Neural cell (in vitro differentiated cells): ENCODE measurements at regions not wholly inside any gene's neighbourhood (a gene's known extent, or its start where the extent isn't known, plus 50 kb on each side); places are given as distances from the start of the nearest gene placed in this dataset.

Source experiments
- H2AFZ ChIP-seq: fragments of 200-600, 300-800 bp; sonication (generic), shearing (Covaris generic); 2 replicates; pipeline ENCODE4 v1.6.0; 2014; ENCODE audit warnings: low read depth, mild to moderate bottlenecking, antibody characterized with exemption, low read length, moderate library complexity
- H3F3A ChIP-seq: fragments of 200-600 bp; shearing (Covaris generic); 2 replicates; pipeline ENCODE4 v1.6.1; 2016; ENCODE audit warnings: mild to moderate bottlenecking, moderate library complexity, mixed read lengths, antibody characterized with exemption, low read length; ENCODE audit not compliant: insufficient read depth, poor library complexity, severe bottlenecking
- H3K27ac ChIP-seq: fragments of 200-600, 300-800 bp; sonication (generic), shearing (Covaris generic); 2 replicates; pipeline ENCODE4 v1.5.1; 2014; ENCODE audit warnings: mild to moderate bottlenecking, low read length, moderate library complexity
- H3K27me3 ChIP-seq: fragments of 300-800, 200-600 bp; sonication (generic), shearing (Covaris generic); 2 replicates; pipeline ENCODE4 v1.6.0; 2014; ENCODE audit warnings: mild to moderate bottlenecking, low read depth, low read length, moderate library complexity; ENCODE audit not compliant: insufficient read depth
- H3K36me3 ChIP-seq: fragments of 300-800, 200-600 bp; sonication (generic), shearing (Covaris generic); 2 replicates; pipeline ENCODE4 v1.5.1; 2014; ENCODE audit warnings: mild to moderate bottlenecking, antibody characterized with exemption, low read length, moderate library complexity; ENCODE audit not compliant: insufficient read depth
- H3K4me2 ChIP-seq: fragments of 300-800, 200-600 bp; sonication (generic), shearing (Covaris generic); 2 replicates; pipeline ENCODE4 v1.6.0; 2014; ENCODE audit warnings: mild to moderate bottlenecking, low read length
- H3K4me3 ChIP-seq: fragments of 300-800, 200-600 bp; sonication (generic), shearing (Covaris generic); 2 replicates; pipeline ENCODE4 v1.5.1; 2014; ENCODE audit warnings: mild to moderate bottlenecking, low read length, moderate library complexity
- H3K79me2 ChIP-seq: fragments of 200-600 bp; shearing (Covaris generic); replicated peaks from 2 replicates; pipeline ENCODE4 v1.6.0; 2014; ENCODE audit warnings: mild to moderate bottlenecking, low read length, moderate library complexity; ENCODE audit not compliant: insufficient read depth
- H3K9ac ChIP-seq: fragments of 300-800, 200-600 bp; sonication (generic), shearing (Covaris generic); 2 replicates; pipeline ENCODE4 v1.6.1; 2016; ENCODE audit warnings: mild to moderate bottlenecking, low read length, mixed read lengths
- H3K9me2 ChIP-seq: fragments of 200-600 bp; shearing (Covaris generic); 2 replicates; pipeline ENCODE4 v1.6.1; 2016; ENCODE audit warnings: mild to moderate bottlenecking, low read length, mixed read lengths; ENCODE audit not compliant: insufficient read depth
- H3K9me3 ChIP-seq: fragments of 200-600, 300-800 bp; sonication (generic), shearing (Covaris generic); 2 replicates; pipeline ENCODE4 v1.6.1; 2016; ENCODE audit warnings: mild to moderate bottlenecking, mixed run types, low read length, moderate library complexity, mixed read lengths
- H4K20me1 ChIP-seq: fragments of 200-600 bp; shearing (Covaris generic); 2 replicates; pipeline ENCODE4 v1.6.1; 2016; ENCODE audit warnings: mild to moderate bottlenecking, mixed run types; ENCODE audit not compliant: insufficient read depth
- CTCF ChIP-seq: fragments of 450-650 bp; IDR thresholded peaks from 2 replicates; pipeline ENCODE4 v1.5.1; 2014; ENCODE audit warnings: antibody characterized with exemption, mild to moderate bottlenecking, moderate library complexity; ENCODE audit not compliant: poor library complexity, severe bottlenecking
- EP300 ChIP-seq: fragments of 450-650 bp; conservative IDR thresholded peaks from 2 replicates; pipeline ENCODE4 v1.6.1; 2014; ENCODE audit warnings: antibody characterized with exemption, mild to moderate bottlenecking, moderate library complexity; ENCODE audit not compliant: poor library complexity, severe bottlenecking
- EZH2 ChIP-seq: fragments of 200-600, 300-800 bp; shearing (Covaris generic), sonication (generic); IDR thresholded peaks from 2 replicates; pipeline ENCODE4 v1.6.1; 2014; ENCODE audit warnings: antibody characterized with exemption, low read length, borderline replicate concordance, mild to moderate bottlenecking; ENCODE audit not compliant: insufficient read depth, poor library complexity, severe bottlenecking
- MXI1 ChIP-seq: fragments of 450-650 bp; conservative IDR thresholded peaks from 2 replicates; pipeline ENCODE4 v1.6.1; 2014; ENCODE audit warnings: antibody characterized with exemption, mild to moderate bottlenecking; ENCODE audit not compliant: poor library complexity, severe bottlenecking
- POLR2AphosphoS5 ChIP-seq: IDR thresholded peaks from 2 replicates; pipeline ENCODE4 v1.6.1; 2012
- RAD21 ChIP-seq: fragments of 450-650 bp; conservative IDR thresholded peaks from 2 replicates; pipeline ENCODE4 v1.6.1; 2014; ENCODE audit warnings: antibody characterized with exemption, mild to moderate bottlenecking, moderate library complexity
- REST ChIP-seq: IDR thresholded peaks from 2 replicates; pipeline ENCODE4 v1.6.1; 2012; ENCODE audit warnings: borderline replicate concordance
- SMC3 ChIP-seq: fragments of 450-650 bp; conservative IDR thresholded peaks from 2 replicates; pipeline ENCODE4 v1.6.1; 2014; ENCODE audit warnings: antibody characterized with exemption, mild to moderate bottlenecking, moderate library complexity; ENCODE audit not compliant: poor library complexity
- TAF1 ChIP-seq: IDR thresholded peaks from 2 replicates; pipeline ENCODE4 v1.6.1; 2012; ENCODE audit warnings: low read depth

- Histone ChIP-seq H3F3A (no peaks in the 10 kb centered on the region), H3K4me3 (no peak overlapping the region), H2AFZ (no peak overlapping the region), H3K9me2 (no peaks in the 10 kb centered on the region), H3K79me2 (no peaks in the 10 kb centered on the region), H3K36me3 (no peaks in the 10 kb centered on the region), H3K27ac (no peak overlapping the region), H3K27me3 (no peaks in the 10 kb centered on the region), H3K9ac (no peak overlapping the region), H3K4me2 (no peak overlapping the region), H3K9me3 (no peaks in the 10 kb centered on the region), H4K20me1 (no peaks in the 10 kb centered on the region)
- TF ChIP-seq MXI1 (no peak), SMC3 (no peak), CTCF (no peak), TAF1 (no peak), POLR2AphosphoS5 (no peak), REST (no peak), EZH2 (no peak), RAD21 (no peak), EP300 (no peak)
Observed at GRCh38 chr6:8579372-8579771, 144.0 kb upstream of the SLC35B3 start.

- Histone ChIP-seq H3K9me3 (no peaks in the 10 kb centered on the region), H4K20me1 (no peaks in the 10 kb centered on the region), H2AFZ (no peak overlapping the region), H3K4me2 (no peak overlapping the region), H3F3A (no peaks in the 10 kb centered on the region), H3K79me2 (no peaks in the 10 kb centered on the region), H3K27me3 (no peaks in the 10 kb centered on the region), H3K9ac (no peak overlapping the region), H3K4me3 (no peak overlapping the region), H3K36me3 (no peaks in the 10 kb centered on the region), H3K9me2 (no peaks in the 10 kb centered on the region), H3K27ac (no peak overlapping the region)
- TF ChIP-seq EP300 = no peak
- no peak for TF ChIP-seq TAF1
- TF ChIP-seq RAD21 = no peak
- no peak for TF ChIP-seq MXI1
- TF ChIP-seq POLR2AphosphoS5 = no peak
- TF ChIP-seq SMC3 = no peak
- TF ChIP-seq REST = no peak
- no peak for TF ChIP-seq EZH2
- no peak for TF ChIP-seq CTCF
Observed at GRCh38 chr6:8578006-8578405, 142.7 kb upstream of the SLC35B3 start.
